ENCODE measurements at regions not wholly inside any gene's neighbourhood (a gene's known extent, or its start where the extent isn't known, plus 50 kb on each side); places are given as distances from the start of the nearest gene placed in this dataset.

DNA sequence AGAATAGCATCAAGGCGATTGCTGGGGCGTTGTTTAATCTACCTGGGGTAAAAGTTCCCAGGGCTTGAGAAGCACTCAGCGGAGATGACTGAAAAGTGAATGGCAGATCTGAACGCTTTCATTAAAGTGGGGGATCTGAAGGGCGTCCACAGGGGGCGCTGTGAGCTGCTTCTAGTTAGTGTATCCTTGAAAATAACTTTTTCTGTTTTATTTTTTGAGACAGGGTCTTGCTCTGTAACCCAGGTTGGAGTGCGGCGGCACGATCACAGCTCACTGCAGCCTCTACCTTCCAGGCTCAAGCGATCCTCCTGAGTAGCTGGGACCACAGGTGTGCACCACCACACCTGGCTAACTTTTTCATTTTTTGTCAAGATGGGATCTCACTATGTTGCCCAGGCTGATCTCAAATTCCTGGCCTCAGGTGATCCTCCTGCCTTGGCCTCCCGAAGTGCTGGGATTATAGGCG lies 360.4 kb downstream of the SEC14L1 start:
- TF ChIP-seq, protein P1, sequence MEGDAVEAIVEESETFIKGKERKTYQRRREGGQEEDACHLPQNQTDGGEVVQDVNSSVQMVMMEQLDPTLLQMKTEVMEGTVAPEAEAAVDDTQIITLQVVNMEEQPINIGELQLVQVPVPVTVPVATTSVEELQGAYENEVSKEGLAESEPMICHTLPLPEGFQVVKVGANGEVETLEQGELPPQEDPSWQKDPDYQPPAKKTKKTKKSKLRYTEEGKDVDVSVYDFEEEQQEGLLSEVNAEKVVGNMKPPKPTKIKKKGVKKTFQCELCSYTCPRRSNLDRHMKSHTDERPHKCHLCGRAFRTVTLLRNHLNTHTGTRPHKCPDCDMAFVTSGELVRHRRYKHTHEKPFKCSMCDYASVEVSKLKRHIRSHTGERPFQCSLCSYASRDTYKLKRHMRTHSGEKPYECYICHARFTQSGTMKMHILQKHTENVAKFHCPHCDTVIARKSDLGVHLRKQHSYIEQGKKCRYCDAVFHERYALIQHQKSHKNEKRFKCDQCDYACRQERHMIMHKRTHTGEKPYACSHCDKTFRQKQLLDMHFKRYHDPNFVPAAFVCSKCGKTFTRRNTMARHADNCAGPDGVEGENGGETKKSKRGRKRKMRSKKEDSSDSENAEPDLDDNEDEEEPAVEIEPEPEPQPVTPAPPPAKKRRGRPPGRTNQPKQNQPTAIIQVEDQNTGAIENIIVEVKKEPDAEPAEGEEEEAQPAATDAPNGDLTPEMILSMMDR (IDR thresholded peaks at IDR 0.05; ENCODE audit: insufficient read depth, low read length, poor library complexity, severe bottlenecking), result peak; percentile 42
- TF ChIP-seq EZH2phosphoT487 (conservative IDR thresholded peaks at IDR 0.05; ENCODE audit: low read length), result no peak
